ENCODE measurements at regions not wholly inside any gene's neighbourhood (a gene's known extent, or its start where the extent isn't known, plus 50 kb on each side); places are given as distances from the start of the nearest gene placed in this dataset.

- H3K36me3 Mint-ChIP-seq (ENCODE audit: low read depth): no peaks in the 10 kb centered on the region
- DNase-seq (ENCODE audit: low spot score): no peak
- intact Hi-C loops (cut with micrococcal nuclease): no loop called here
- no peak overlapping the region for H3K27ac Mint-ChIP-seq
- H3K27me3 Mint-ChIP-seq (ENCODE audit: low read depth): no peaks in the 10 kb centered on the region
- H3K9me3 Mint-ChIP-seq: peaks cover 3% of the 10 kb centered on the region
- H3K4me1 Mint-ChIP-seq (ENCODE audit: low read depth): no peaks in the 10 kb centered on the region
- no peak overlapping the region for H3K4me3 Mint-ChIP-seq (ENCODE audit: low read depth)
Observed at GRCh38 chr18:66749481-66750035, 145.7 kb upstream of the CDH19 start.

DNA sequence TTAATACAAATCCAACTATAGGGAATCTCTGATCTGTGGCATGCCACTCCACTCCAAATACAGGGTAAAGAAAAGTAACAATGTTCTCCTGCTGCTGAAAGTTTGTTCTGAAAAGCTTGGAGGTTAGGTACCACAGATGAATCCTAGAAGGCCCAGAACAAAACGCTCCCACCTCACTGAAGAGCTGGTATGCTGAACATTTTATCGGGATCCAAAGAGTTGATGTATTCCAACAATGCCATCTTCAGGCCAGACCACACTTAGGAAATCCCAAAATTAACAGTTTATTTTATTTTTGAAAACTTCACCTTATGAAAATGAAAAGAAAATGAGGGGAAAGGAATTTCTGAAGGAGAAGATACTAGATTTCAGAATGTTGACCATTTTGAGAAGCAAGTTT, 145.1 kb upstream of the CDH19 start:
- intact Hi-C loops (cut with micrococcal nuclease): no loop called here
- H3K27me3 Mint-ChIP-seq (ENCODE audit: low read depth): no peaks in the 10 kb centered on the region
- H3K36me3 Mint-ChIP-seq (ENCODE audit: low read depth): no peaks in the 10 kb centered on the region
- H3K27ac Mint-ChIP-seq: no peak overlapping the region
- peaks cover 7% of the 10 kb centered on the region for H3K9me3 Mint-ChIP-seq
- DNase-seq (ENCODE audit: low spot score): no peak
- no peak overlapping the region for H3K4me3 Mint-ChIP-seq (ENCODE audit: low read depth)
- no peaks in the 10 kb centered on the region for H3K4me1 Mint-ChIP-seq (ENCODE audit: low read depth)

- intact Hi-C loops (cut with micrococcal nuclease): no loop called here
- no peak overlapping the region for H3K4me3 Mint-ChIP-seq (ENCODE audit: low read depth)
- H3K9me3 Mint-ChIP-seq: peaks cover 26% of the 10 kb centered on the region
- H3K36me3 Mint-ChIP-seq (ENCODE audit: low read depth): no peaks in the 10 kb centered on the region
- no peaks in the 10 kb centered on the region for H3K4me1 Mint-ChIP-seq (ENCODE audit: low read depth)
- no peak for DNase-seq (ENCODE audit: low spot score)
- H3K27ac Mint-ChIP-seq: no peak overlapping the region
- no peaks in the 10 kb centered on the region for H3K27me3 Mint-ChIP-seq (ENCODE audit: low read depth)
Observed at GRCh38 chr18:66742832-66743231, 138.9 kb upstream of the CDH19 start.

- H3K27ac Mint-ChIP-seq: no peak overlapping the region
- DNase-seq (ENCODE audit: low spot score): no peak
- no peaks in the 10 kb centered on the region for H3K36me3 Mint-ChIP-seq (ENCODE audit: low read depth)
- intact Hi-C loops (cut with micrococcal nuclease): no loop called here
- H3K27me3 Mint-ChIP-seq (ENCODE audit: low read depth): no peaks in the 10 kb centered on the region
- H3K9me3 Mint-ChIP-seq: peaks cover 18% of the 10 kb centered on the region
- H3K4me3 Mint-ChIP-seq (ENCODE audit: low read depth): no peak overlapping the region
- H3K4me1 Mint-ChIP-seq (ENCODE audit: low read depth): no peaks in the 10 kb centered on the region
Observed at GRCh38 chr18:66735933-66736332, 132.0 kb upstream of the CDH19 start.

DNA sequence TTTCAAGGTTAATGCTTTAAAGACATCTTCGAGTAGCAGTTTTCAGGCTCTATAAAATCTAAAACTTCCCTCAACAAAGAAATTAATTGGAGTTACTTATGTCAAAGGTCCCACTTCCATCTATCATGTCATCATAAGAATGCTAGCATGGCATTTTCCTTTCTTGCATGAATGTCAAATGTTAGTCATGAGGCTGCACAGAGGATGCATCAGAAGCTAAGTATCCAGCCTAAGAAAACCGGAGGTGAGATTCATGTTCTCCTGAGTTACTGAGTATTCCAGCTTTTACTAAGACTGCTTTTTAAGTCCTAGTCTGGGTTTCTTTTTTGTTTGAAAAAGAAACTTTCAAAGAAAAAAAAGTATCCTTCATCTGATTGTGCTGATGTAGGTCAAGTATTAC, 130.6 kb upstream of the CDH19 start:
- Mint-ChIP-seq H3K4me3 (ENCODE audit: low read depth) (no peak overlapping the region), H3K4me1 (ENCODE audit: low read depth) (no peaks in the 10 kb centered on the region), H3K36me3 (ENCODE audit: low read depth) (no peaks in the 10 kb centered on the region), H3K9me3 (peaks cover 18% of the 10 kb centered on the region), H3K27me3 (ENCODE audit: low read depth) (no peaks in the 10 kb centered on the region), H3K27ac (no peak overlapping the region)
- DNase-seq (ENCODE audit: low spot score): no peak
- intact Hi-C loops (cut with micrococcal nuclease): no loop called here

DNA sequence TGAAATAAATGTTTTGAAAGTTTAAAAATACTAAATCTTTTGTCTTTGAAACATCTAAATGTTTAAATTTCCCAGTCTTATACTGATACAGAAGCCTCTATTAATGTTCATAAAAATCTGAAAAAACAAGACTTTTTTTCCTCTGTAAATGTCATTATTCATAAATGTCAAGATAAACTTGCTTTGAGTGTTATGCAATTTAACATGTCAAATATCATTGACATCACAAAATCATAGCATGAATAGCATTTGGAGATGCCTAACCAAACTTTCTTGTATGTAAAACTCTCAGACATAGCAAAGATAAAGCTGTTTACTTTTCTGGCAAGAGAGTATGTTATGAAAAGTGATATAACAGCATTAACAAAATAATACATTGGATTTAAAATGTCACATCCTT, 128.0 kb upstream of the CDH19 start:
- intact Hi-C loops (cut with micrococcal nuclease): no loop called here
- no peaks in the 10 kb centered on the region for H3K4me1 Mint-ChIP-seq (ENCODE audit: low read depth)
- no peak for DNase-seq (ENCODE audit: low spot score)
- no peaks in the 10 kb centered on the region for H3K27me3 Mint-ChIP-seq (ENCODE audit: low read depth)
- H3K27ac Mint-ChIP-seq: no peak overlapping the region
- no peaks in the 10 kb centered on the region for H3K36me3 Mint-ChIP-seq (ENCODE audit: low read depth)
- no peak overlapping the region for H3K4me3 Mint-ChIP-seq (ENCODE audit: low read depth)
- H3K9me3 Mint-ChIP-seq: peaks cover 14% of the 10 kb centered on the region

- no peaks in the 10 kb centered on the region for H3K4me1 Mint-ChIP-seq (ENCODE audit: low read depth)
- DNase-seq (ENCODE audit: low spot score): no peak
- no peak overlapping the region for H3K27ac Mint-ChIP-seq
- intact Hi-C loops (cut with micrococcal nuclease): no loop called here
- H3K4me3 Mint-ChIP-seq (ENCODE audit: low read depth): no peak overlapping the region
- H3K36me3 Mint-ChIP-seq (ENCODE audit: low read depth): no peaks in the 10 kb centered on the region
- H3K27me3 Mint-ChIP-seq (ENCODE audit: low read depth): no peaks in the 10 kb centered on the region
- H3K9me3 Mint-ChIP-seq: peaks cover 10% of the 10 kb centered on the region
Observed at GRCh38 chr18:66729442-66730239, 125.8 kb upstream of the CDH19 start.

- H3K9me3 Mint-ChIP-seq: peaks cover 10% of the 10 kb centered on the region
- H3K27me3 Mint-ChIP-seq (ENCODE audit: low read depth): no peaks in the 10 kb centered on the region
- no peaks in the 10 kb centered on the region for H3K4me1 Mint-ChIP-seq (ENCODE audit: low read depth)
- H3K4me3 Mint-ChIP-seq (ENCODE audit: low read depth): no peak overlapping the region
- no peaks in the 10 kb centered on the region for H3K36me3 Mint-ChIP-seq (ENCODE audit: low read depth)
- H3K27ac Mint-ChIP-seq: no peak overlapping the region
- DNase-seq (ENCODE audit: low spot score): no peak
- intact Hi-C loops (cut with micrococcal nuclease): no loop called here
Observed at GRCh38 chr18:66728951-66729350, 125.1 kb upstream of the CDH19 start.

- Mint-ChIP-seq H3K9me3 (peaks cover 6% of the 10 kb centered on the region), H3K27me3 (ENCODE audit: low read depth) (no peaks in the 10 kb centered on the region), H3K4me3 (ENCODE audit: low read depth) (no peak overlapping the region), H3K27ac (no peak overlapping the region), H3K36me3 (ENCODE audit: low read depth) (no peaks in the 10 kb centered on the region), H3K4me1 (ENCODE audit: low read depth) (no peaks in the 10 kb centered on the region)
- no peak for DNase-seq (ENCODE audit: low spot score)
- intact Hi-C loops (cut with micrococcal nuclease): no loop called here
Observed at GRCh38 chr18:66727991-66728390, 124.1 kb upstream of the CDH19 start.

DNA sequence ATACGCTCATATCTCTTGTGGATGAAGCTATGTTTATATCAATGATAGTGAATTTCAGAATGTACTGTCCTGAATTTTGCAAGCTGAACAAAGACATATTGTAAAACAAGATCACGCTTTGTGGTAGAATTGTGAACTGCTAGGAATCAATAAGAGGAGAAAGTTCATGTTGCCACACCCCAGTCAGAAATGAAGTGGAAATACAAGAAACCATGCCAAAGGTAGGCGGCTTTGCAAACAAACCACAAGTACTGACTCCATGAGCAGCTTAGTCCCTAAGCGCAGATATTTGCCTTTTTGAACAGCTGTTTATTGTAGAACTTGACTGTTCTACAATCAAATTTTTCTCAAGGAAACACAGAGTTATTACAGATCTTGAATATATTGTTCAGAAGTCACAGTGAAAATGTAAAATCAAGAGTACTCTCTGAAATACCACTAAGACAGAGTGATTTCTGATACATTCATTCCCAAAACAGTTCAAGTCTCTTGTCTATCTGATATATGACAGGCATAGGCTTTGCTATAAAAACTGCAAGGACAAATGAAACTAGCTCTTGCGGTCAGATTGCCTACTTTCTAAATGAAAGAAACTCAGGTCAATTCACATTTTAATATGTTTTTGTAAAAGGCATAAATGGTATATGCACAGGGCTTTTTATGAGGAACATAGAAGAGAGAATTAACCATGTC, 120.9 kb upstream of the CDH19 start:
- no peak overlapping the region for H3K27ac Mint-ChIP-seq
- intact Hi-C loops (cut with micrococcal nuclease): no loop called here
- no peaks in the 10 kb centered on the region for H3K4me1 Mint-ChIP-seq (ENCODE audit: low read depth)
- peaks cover 14% of the 10 kb centered on the region for H3K9me3 Mint-ChIP-seq
- H3K4me3 Mint-ChIP-seq (ENCODE audit: low read depth): no peak overlapping the region
- H3K36me3 Mint-ChIP-seq (ENCODE audit: low read depth): no peaks in the 10 kb centered on the region
- DNase-seq (ENCODE audit: low spot score): no peak
- no peaks in the 10 kb centered on the region for H3K27me3 Mint-ChIP-seq (ENCODE audit: low read depth)

- peaks cover 14% of the 10 kb centered on the region for H3K9me3 Mint-ChIP-seq
- H3K4me3 Mint-ChIP-seq (ENCODE audit: low read depth): no peak overlapping the region
- no peaks in the 10 kb centered on the region for H3K27me3 Mint-ChIP-seq (ENCODE audit: low read depth)
- H3K27ac Mint-ChIP-seq: no peak overlapping the region
- H3K4me1 Mint-ChIP-seq (ENCODE audit: low read depth): no peaks in the 10 kb centered on the region
- no peaks in the 10 kb centered on the region for H3K36me3 Mint-ChIP-seq (ENCODE audit: low read depth)
- intact Hi-C loops (cut with micrococcal nuclease): no loop called here
- DNase-seq (ENCODE audit: low spot score): no peak
Observed at GRCh38 chr18:66722671-66723070, 118.8 kb upstream of the CDH19 start.

GRCh38 chr18:66708646-66709045, 104.8 kb upstream of the CDH19 start:
- DNase-seq (ENCODE audit: low spot score): no peak
- peaks cover 8% of the 10 kb centered on the region for H3K9me3 Mint-ChIP-seq
- no peaks in the 10 kb centered on the region for H3K27me3 Mint-ChIP-seq (ENCODE audit: low read depth)
- intact Hi-C loops (cut with micrococcal nuclease): no loop called here
- H3K4me1 Mint-ChIP-seq (ENCODE audit: low read depth): no peaks in the 10 kb centered on the region
- H3K36me3 Mint-ChIP-seq (ENCODE audit: low read depth): no peaks in the 10 kb centered on the region
- H3K4me3 Mint-ChIP-seq (ENCODE audit: low read depth): no peak overlapping the region
- H3K27ac Mint-ChIP-seq: no peak overlapping the region

DNA sequence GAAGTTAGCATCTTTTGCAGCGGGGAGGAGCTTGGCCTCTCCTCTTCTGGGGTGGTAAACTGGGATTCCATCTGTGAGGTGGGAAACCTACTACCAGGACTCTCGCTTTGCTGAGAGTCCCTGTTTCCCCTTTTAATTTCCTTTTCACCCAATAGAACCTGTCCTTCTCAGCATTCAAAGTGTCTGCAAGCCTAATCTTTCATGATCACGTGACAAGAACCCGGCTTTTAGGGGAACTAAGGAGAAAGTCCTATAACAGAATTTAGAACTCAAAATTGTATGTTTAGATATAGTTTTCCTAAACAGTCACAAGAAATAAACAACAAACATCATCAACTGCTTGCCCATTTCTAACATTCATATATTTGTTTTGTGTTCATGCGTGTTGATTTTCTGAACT, 103.6 kb upstream of the CDH19 start:
- Mint-ChIP-seq H3K9me3 (peaks cover 7% of the 10 kb centered on the region), H3K27ac (no peak overlapping the region), H3K4me1 (ENCODE audit: low read depth) (no peaks in the 10 kb centered on the region), H3K27me3 (ENCODE audit: low read depth) (no peaks in the 10 kb centered on the region), H3K36me3 (ENCODE audit: low read depth) (no peaks in the 10 kb centered on the region), H3K4me3 (ENCODE audit: low read depth) (no peak overlapping the region)
- no peak for DNase-seq (ENCODE audit: low spot score)
- intact Hi-C loops (cut with micrococcal nuclease): no loop called here

Data from activated T-helper 2 cell treated with anti-CD3 and anti-CD28 coated beads, Interferon-gamma antibody, Interleukin-2, Interleukin-4, amounts not matched to agents 10 μg/mL and 5 μg/mL and 100 μg/mL, durations not matched to agents 14 hours and 24 hours and 36 hours (primary cell).